HG03342 (cell line): ENCODE measurements at regions not wholly inside any gene's neighbourhood (a gene's known extent, or its start where the extent isn't known, plus 50 kb on each side); places are given as distances from the start of the nearest gene placed in this dataset.

Experiments
- ATAC-seq: cut with Tn5 transposase; IDR thresholded peaks from one replicate; pipeline ENCODE4 v1.9.1; 2021; ENCODE audit warnings: mild to moderate bottlenecking, moderate library complexity; ENCODE audit not compliant: unreplicated experiment

GRCh38 chr3:159586571-159587202, 401.9 kb upstream of the IL12A start:
- no peak for ATAC-seq

GRCh38 chr3:159593927-159594605, 394.6 kb upstream of the IL12A start:
- ATAC-seq: no peak

- no peak for ATAC-seq
Measured at GRCh38 chr3:159600291-159600690, 388.3 kb upstream of the IL12A start.

DNA sequence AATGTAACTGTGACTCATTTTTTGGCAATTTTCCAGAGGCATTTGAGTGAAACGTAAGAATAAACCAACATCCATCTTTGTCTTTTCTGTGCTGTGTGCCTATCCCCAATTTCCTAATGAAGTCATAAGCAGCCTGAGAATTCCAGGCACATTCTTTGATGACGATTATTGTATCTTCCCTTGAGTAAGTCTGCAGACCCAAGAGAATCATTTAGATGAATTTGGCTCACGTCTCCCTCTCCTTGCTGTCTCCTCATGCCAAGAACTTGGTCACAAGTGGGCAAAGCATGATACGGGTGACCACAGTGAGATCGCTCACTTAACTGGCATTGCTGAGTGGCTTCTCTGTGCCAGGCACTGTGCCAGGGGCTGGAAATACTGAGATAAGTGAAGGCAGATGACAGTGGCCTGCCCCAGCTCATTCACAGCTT, 384.5 kb upstream of the IL12A start:
- ATAC-seq: no peak

DNA sequence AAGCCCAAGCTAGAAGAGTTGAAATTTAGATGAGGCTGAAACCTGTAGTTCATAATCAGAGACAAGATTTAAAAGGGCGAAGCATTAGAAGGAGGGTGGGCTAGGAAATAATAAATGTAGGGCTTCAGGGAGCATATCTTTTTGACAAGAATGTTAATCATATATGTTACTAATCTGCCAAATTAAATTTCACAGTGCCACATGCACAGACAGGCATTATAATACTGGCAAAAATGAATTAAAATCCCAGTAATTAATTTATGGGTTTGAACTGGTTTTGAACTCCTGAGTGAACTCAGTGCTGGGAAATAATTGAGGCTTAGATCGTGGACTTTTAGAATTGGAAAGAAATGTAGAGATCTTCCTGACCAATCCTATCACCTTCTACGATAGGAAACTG, 383.5 kb upstream of the IL12A start:
- ATAC-seq: no peak

DNA sequence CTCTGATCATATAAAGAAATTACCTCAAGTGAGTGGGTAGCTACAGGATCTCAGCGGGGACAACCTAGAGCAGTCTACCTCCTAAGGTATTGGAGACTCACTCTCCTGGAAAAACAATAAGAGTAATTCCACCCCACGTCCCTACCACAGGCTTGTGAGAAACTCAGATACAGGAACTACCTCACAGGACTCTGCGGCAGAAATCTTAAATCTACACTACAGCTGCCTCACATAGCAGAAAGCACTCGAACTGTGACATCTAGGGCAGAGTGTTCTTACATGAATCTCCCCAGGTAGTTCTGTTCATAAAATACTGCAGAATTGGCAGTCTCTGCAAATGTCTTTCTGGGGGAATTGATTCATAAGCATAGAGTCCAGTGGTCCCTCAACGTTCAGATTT, 382.9 kb upstream of the IL12A start:
- no peak for ATAC-seq

DNA sequence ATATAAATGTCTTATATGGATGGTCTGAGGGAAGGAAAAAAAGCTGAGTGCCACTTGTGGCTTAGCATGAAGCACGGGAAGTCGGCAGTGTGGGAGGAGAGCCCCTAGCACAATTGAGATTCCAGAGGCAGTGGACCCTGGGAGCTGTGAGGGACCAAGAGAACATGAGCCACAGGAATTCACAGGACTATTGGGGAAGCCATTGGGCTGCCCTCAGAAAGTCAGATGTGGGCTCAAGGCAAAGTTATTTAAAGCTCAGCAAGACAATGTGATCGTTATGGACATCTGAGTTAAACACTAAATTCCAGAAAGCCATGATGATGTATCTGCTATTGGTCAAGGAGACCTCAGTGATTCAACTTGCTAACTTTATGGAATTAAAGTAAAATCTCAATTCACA, 380.8 kb upstream of the IL12A start:
- ATAC-seq: no peak

GRCh38 chr3:159608311-159608710, 380.3 kb upstream of the IL12A start:
- ATAC-seq: no peak

DNA sequence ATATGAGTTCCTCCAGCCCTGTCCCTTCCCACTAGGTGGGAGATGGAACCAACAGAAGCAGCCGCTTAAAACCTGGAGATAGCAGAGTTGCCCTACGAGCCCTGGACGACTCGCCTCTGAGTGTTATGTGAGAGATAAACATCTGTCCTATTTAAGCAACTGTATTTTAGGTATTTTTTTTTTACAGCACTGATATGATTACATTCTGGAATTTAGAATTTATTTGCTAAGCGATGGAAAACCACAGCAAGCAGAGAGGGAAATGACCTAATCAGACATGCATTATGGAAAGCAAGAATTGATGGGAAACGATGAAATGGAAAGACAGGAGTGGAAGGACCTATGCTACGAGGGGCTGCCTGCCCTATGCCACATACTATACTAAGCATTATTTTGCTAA, 379.0 kb upstream of the IL12A start:
- ATAC-seq: no peak

DNA sequence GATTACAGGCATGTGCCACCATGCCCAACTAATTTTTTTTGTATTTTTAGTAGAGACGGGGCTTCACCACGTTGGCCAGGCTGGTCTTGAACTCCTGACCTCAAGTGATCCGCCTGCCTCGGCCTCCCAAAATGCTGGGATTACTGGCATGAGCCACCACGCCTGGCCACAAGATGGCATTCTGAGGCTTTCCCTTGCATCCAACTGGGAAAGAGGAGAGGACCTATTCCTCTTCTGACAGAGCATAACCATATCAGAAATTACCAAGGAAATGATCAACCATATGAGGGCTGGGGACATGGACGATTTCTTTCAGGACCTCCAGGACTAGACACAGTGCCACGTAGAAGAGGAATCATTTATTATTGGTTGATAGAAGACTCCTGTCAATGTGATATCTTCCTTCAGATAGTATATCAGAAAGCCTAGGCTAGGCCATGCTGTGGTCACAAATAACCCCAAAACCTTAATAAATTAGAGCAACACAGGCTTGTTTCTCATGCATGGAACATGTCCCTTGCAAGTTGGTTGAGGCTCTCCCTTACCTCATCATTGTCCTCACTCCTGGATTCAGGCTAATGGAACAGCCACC, 372.3 kb upstream of the IL12A start:
- ATAC-seq: no peak

- no peak for ATAC-seq
Measured at GRCh38 chr3:159619341-159619885, 369.2 kb upstream of the IL12A start.

- no peak for ATAC-seq
Measured at GRCh38 chr3:159620281-159620680, 368.4 kb upstream of the IL12A start.

DNA sequence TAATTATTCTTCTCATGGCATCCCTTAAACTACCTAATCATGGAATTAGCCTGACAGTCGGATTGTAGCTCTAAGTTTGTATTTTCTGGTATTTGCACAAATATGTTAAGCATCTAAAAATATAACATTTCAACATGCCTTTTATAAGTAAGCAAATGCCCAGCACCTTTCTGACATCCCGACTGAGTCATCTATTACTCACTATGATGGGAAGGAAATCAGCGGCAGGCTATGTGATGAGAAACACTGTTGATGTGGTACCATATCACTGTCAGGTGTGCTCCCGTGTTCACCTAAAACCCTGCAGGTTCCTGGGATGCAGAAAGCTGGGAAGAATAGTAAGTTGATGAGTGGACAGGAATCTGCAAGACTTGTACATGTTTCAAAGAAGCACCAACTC, 367.8 kb upstream of the IL12A start:
- ATAC-seq: no peak

DNA sequence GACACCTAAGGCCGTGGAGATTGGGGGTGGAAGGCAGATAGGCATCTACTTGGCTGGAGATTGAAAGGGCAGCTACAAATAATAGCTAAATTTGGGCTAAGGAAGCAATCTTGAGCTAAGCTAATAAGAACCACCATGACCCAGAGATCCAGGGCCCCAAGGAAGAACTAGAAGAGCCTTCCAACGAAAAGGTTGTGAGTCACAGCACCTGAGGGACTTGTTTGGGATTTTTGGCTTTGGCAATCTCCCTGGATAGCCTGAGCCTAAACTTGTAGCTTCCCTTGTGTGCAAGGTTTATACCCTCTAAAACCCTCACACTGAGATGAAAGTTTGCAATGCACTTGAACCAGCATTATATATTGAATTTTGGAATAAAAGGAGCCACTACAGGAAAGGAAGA, 364.0 kb upstream of the IL12A start:
- ATAC-seq: no peak

- no peak for ATAC-seq
Measured at GRCh38 chr3:159625594-159625993, 363.0 kb upstream of the IL12A start.

DNA sequence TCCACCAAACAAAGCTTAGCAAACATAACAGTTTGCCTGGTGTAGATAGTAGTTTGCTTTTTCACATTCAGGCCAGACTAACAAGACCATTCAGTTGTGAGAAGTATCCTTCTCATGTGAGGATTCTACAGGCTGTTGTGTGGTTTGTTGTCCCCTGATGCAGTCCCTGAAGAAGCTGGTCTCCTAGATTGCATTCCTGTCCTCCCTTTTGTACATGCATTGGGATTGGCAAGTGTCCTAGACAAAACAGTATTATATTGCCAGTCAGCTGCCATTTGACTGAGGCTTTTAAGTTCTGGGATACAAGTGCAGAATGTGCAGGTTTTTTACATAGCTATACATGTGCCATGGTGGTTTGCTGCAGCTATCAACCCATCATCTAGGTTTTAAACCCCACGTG, 362.0 kb upstream of the IL12A start:
- ATAC-seq: no peak

DNA sequence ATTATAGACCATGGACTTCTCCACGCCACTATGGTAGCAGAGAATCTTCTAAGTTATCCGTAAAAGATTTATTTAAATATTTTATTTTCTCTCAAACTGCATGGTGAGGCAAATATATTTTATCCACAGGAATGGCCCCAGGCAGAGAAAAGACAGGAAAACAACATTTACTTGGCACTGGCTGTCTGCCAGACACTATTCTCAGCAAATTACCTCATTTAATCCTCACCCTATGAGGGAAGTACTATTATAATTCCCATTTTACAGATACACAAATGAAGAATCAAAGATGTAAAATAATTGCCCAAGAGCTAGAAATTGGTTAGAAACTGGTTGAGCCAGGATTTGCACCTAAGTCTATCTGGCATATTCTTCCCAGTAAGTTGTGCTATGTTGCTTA, 361.4 kb upstream of the IL12A start:
- ATAC-seq: no peak

DNA sequence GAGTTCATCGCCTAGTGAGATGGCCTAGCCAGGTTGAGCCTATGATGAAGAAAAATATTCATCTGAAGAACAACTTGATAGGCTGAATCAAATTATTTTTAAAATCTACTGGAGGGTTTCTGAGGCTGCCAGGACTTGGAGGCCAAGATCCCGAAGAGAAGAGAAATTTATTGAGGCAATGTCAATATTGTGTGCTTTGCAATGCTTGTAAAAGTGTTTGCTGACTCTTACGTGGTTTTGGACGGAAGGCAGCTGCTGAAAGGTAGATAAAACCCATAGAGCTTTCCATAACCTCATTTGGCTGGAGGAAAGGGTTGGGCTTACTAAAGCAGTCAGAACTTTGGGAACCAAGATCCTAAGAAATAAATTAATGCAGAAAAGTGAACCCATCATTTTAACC, 361.0 kb upstream of the IL12A start:
- no peak for ATAC-seq

DNA sequence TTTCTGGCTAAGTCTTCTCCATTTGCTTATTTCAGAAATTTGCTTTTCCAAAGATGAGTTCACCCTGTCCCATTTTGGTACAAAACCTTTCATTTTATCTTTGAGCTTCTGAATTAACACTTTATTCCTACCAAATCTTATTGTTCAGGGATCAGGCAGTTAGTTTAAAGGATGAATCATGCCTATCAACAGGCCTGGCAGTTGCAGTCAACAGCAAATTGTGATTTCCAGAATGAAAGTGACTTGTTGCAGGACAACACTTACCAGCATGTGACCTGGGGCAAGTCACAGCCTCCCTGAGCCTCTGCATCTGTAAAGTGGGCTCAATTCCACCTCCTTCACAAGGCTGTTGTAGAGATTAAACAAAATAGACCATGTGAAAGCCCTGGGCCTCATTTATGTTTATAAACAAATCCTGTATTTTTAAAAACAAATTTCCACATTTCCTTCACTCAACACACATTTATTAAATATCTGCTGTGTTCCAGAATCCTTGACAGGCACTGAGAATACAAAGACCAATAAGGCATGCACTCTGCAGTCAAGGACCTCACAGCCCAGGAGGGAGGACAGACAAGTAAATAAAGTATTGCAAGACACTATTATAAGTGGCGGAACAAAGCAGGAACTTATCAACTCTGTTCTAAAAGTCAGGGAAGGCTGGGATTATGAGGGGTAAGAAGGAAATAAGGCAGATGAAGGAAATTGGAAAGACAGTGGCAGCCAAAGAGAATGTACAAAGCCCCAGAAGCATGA, 359.1 kb upstream of the IL12A start:
- ATAC-seq: no peak

DNA sequence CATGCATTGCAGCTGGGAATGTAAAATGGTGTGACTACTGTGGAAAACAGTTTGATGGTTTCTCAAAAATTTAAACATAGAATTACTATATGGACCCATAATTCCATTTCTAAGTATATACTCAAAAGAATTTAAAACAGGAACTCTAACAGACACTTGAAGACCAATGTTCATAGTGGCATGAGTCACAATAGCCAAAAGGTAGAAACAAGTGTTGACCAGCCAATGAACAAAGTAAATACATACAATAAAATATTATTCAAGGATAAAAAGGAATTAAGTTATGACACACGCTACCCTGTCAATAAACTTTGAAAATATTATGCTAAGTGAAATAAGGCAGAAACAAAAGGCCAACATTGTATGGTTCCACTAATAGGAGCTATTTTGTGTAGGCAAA, 357.4 kb upstream of the IL12A start:
- ATAC-seq: no peak

GRCh38 chr3:159632128-159632527, 356.5 kb upstream of the IL12A start:
- no peak for ATAC-seq

GRCh38 chr3:159632851-159633250, 355.8 kb upstream of the IL12A start:
- ATAC-seq: no peak
